AG09309 (cell line): ENCODE measurements at regions not wholly inside any gene's neighbourhood (a gene's known extent, or its start where the extent isn't known, plus 50 kb on each side); places are given as distances from the start of the nearest gene placed in this dataset.

Experiments
- DNase-seq: peaks from one replicate; pipeline ENCODE4 v3.0.0-alpha.2; 2010; ENCODE audit warnings: low read depth
- H3K4me3 ChIP-seq: 2 replicates; pipeline ENCODE4 v1.5.1; 2011; ENCODE audit warnings: mild to moderate bottlenecking, low read depth, low read length, moderate library complexity; ENCODE audit not compliant: control insufficient read depth
- TF ChIP-seq, protein P1 (sequence below): IDR thresholded peaks from 2 replicates; pipeline ENCODE4 v1.5.1; 2011; ENCODE audit warnings: mild to moderate bottlenecking, low read depth, low read length, inconsistent platforms; ENCODE audit not compliant: insufficient read depth, control insufficient read depth; ENCODE audit errors: missing control alignments

DNA sequence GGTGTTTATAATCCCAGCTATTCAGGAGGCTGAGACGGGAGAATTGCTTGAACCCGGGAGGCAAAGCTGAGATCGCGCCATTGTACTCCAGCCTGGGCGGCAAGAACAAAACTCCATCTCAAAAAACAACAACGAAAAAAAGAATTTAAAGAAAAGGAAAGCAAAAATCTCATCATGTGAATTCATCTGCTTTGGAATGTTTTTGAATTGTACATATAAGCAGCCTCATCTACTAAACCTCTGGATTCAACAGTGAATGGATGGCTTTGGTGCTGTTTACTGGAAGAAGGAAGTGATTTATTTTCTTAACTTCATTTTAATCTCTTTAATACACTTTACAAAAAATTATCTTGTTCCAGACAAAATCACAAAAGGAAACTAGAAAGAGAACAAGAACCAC is 51.8 kb upstream of the PNRC1 start:
- DNase-seq: no peak
- TF ChIP-seq, protein P1, sequence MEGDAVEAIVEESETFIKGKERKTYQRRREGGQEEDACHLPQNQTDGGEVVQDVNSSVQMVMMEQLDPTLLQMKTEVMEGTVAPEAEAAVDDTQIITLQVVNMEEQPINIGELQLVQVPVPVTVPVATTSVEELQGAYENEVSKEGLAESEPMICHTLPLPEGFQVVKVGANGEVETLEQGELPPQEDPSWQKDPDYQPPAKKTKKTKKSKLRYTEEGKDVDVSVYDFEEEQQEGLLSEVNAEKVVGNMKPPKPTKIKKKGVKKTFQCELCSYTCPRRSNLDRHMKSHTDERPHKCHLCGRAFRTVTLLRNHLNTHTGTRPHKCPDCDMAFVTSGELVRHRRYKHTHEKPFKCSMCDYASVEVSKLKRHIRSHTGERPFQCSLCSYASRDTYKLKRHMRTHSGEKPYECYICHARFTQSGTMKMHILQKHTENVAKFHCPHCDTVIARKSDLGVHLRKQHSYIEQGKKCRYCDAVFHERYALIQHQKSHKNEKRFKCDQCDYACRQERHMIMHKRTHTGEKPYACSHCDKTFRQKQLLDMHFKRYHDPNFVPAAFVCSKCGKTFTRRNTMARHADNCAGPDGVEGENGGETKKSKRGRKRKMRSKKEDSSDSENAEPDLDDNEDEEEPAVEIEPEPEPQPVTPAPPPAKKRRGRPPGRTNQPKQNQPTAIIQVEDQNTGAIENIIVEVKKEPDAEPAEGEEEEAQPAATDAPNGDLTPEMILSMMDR: no peak

DNA sequence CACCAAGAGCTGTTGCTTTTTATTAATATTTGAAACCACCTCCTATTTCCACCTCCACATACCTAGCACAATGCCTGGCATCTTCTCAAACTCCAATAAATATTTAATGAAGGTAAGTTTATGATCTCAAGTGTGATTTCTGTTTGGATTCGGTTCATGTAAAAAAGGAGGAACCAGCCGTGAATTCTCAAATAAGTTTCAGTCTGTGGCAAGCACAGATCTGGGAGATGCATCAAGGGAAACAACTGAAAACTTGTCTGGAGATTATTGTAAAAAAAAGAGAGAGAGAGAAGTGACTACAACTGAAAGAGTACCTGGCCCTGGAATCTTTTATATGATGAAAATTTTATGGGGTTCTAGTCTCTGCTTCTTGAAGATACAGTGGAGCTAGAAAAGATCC is 52.8 kb upstream of the PNRC1 start:
- TF ChIP-seq, protein P1: no peak
- no peak overlapping the region for H3K4me3 ChIP-seq
- no peak for DNase-seq

More for the DNA sequence above, 51.8 kb upstream of the PNRC1 start:
- no peak overlapping the region for H3K4me3 ChIP-seq

DNA sequence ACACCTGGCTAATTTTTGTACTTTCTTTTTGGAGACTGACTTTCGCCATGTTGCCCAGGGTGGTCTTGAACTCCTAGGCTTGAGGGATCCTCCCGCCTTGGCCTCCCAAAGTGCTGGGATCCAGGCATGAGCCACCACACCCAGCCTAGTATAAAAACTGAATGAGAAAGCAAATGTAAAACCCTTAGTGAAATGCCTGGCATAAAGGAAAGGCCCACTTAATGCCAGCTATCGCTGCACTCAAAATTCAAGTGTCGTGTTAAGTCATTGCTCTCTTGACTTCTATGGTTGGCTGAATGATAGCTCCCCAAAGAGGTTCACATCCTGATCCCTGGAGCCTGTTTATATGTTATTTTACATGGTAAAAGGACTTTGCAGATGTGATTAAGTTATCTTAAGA is 54.4 kb upstream of the PNRC1 start:
- DNase-seq: no peak
- H3K4me3 ChIP-seq: no peak overlapping the region
- TF ChIP-seq, protein P1: no peak

DNA sequence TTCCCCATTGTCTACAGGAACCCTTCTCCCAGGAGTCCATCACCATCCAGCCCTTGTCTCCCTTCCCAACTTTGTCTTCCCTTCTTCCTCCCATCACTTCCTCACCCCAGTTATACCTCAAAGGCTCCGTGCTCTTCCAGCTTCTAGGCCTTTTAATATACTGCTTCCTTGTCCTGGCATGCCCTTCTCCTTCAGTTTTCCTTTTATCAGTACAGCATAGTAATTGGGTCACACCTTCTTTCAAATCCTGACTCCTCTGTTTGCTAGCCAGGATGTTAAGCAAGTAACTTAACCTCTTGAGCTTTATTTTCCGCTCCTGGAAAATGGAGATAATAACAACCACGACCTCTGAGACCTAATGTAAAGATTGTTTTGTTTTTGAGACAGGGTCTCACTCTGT is 54.9 kb upstream of the PNRC1 start:
- no peak for DNase-seq
- TF ChIP-seq, protein P1: no peak

DNA sequence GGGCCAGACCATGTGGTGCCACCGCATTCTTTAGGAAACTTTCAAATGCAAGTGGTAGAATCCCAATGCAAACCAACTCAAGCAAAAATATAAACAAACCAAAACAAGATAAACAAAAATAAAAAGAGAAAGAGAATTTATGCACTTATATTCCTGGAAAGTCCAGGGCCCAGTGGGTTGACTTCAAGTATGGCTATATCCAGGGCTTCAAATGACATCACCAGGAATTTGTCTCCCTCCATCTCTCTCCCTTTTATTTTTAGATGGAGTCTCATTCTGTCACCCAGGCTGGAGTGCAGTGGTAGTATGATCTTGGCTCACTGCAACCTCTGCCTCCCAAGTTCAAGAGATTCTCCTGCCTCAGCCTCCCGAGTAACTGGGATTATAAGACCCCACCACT is 56.1 kb upstream of the PNRC1 start:
- H3K4me3 ChIP-seq: no peak overlapping the region
- TF ChIP-seq, protein P1: no peak
- DNase-seq: no peak

More for the DNA sequence above, 54.9 kb upstream of the PNRC1 start:
- no peak overlapping the region for H3K4me3 ChIP-seq

DNA sequence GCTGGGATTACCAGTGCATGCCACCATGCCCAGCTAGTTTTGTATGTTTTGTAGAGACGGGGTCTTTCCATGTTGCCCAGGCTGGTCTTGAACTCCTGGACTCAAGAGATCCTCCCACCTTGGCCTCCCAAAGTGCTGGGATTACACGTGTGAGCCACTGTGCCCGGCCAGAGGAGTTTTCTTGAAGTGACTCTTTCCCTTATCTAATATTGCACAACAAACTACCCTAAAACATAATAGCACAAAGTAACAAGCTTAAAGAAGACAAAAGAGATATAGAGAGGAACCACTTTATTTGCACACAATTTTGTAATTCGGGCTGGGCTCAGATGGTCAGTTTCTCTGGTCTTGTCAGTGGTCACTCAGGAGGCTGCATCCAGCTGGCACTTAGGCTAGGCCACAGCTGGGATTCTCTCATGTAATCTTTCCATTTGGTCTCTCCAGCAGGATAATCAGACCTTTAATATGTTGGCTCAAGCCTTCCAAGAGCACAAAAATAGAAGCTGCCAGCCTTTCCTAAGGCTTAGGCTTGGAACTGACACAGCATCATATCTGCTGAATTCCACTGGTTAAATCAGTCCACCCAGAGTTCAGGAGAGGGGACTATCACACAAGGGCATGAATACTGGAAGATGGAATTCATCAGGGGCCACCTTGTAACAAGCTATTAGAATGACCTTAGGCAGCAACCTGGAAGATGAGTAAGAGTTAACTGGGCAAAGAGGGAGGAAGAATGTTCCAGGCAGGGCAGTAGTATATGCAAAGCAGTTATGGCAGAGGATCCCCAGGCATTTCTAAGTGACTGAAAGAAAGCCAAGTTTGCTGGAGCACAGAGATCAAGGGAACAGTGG is 56.7 kb upstream of the PNRC1 start:
- no peak overlapping the region for H3K4me3 ChIP-seq
- no peak for DNase-seq
- TF ChIP-seq, protein P1: no peak
